Hepatocyte (in vitro differentiated cells): ENCODE measurements at regions not wholly inside any gene's neighbourhood (a gene's known extent, or its start where the extent isn't known, plus 50 kb on each side); places are given as distances from the start of the nearest gene placed in this dataset.

Experiments used
- DNase-seq: peaks from one replicate; pipeline ENCODE4 v3.0.0-alpha.2; 2016; ENCODE audit warnings: low spot score
- H2AFZ ChIP-seq: fragments of 200-600 bp; sonication (generic); 2 replicates; pipeline ENCODE4 v1.6.0; 2016; ENCODE audit warnings: antibody characterized with exemption, mild to moderate bottlenecking
- H3K27ac ChIP-seq: fragments of 200-600 bp; sonication (generic); 2 replicates; pipeline ENCODE4 v1.5.1; 2016; ENCODE audit warnings: mild to moderate bottlenecking
- H3K27me3 ChIP-seq: fragments of 200-600 bp; sonication (generic); 2 replicates; pipeline ENCODE4 v1.6.1; 2016
- H3K36me3 ChIP-seq: fragments of 200-600 bp; sonication (generic); replicated peaks from 2 replicates; pipeline ENCODE4 v1.5.1; 2016; ENCODE audit warnings: low read depth; ENCODE audit not compliant: insufficient read depth
- H3K4me1 ChIP-seq: fragments of 200-600 bp; sonication (generic); 2 replicates; pipeline ENCODE4 v1.5.1; 2016; ENCODE audit warnings: mild to moderate bottlenecking, moderate library complexity; ENCODE audit not compliant: insufficient read depth
- H3K4me2 ChIP-seq: fragments of 200-600 bp; sonication (generic); 2 replicates; pipeline ENCODE4 v1.6.0; 2016
- H3K4me3 ChIP-seq: fragments of 200-600 bp; sonication (generic); 2 replicates; pipeline ENCODE4 v1.5.1; 2016; ENCODE audit warnings: mild to moderate bottlenecking
- H3K79me2 ChIP-seq: fragments of 200-600 bp; sonication (generic); 2 replicates; pipeline ENCODE4 v1.6.0; 2017; ENCODE audit warnings: mild to moderate bottlenecking
- H3K9me2 ChIP-seq: fragments of 200-600 bp; sonication (generic); replicated peaks from 2 replicates; pipeline ENCODE4 v1.6.0; 2017; ENCODE audit warnings: mild to moderate bottlenecking; ENCODE audit not compliant: insufficient read depth
- H3K9me3 ChIP-seq: fragments of 200-600 bp; sonication (generic); 2 replicates; pipeline ENCODE4 v1.5.1; 2016; ENCODE audit warnings: low read depth, mild to moderate bottlenecking
- H4K20me1 ChIP-seq: fragments of 200-600 bp; sonication (generic); 2 replicates; pipeline ENCODE4 v1.6.0; 2016; ENCODE audit warnings: mild to moderate bottlenecking; ENCODE audit not compliant: insufficient read depth, poor library complexity, severe bottlenecking
- EZH2 ChIP-seq: fragments of 200-600 bp; sonication (generic); IDR thresholded peaks from 2 replicates; pipeline ENCODE4 v1.6.1; 2016; ENCODE audit warnings: antibody characterized with exemption, mild to moderate bottlenecking, borderline replicate concordance
- EZH2phosphoT487 ChIP-seq: fragments of 200-600 bp; sonication (generic); IDR thresholded peaks from one replicate; pipeline ENCODE4 v1.6.1; 2018; ENCODE audit warnings: antibody characterized with exemption, mild to moderate bottlenecking, low read depth, moderate library complexity; ENCODE audit not compliant: unreplicated experiment, severe bottlenecking
- WGBS: methylation state at CpG from one replicate; pipeline ENCODE4 v1.1.6; 2016; ENCODE audit warnings: low lambda C conversion rate; ENCODE audit errors: missing lambda C conversion rate; 5-methylcytosine and 5-hydroxymethylcytosine counted together
- TF ChIP-seq, protein P1 (sequence below): fragments of 200-600 bp; sonication (generic); IDR thresholded peaks from 2 replicates; pipeline ENCODE4 v1.5.1; 2016; ENCODE audit warnings: antibody characterized with exemption, mild to moderate bottlenecking; ENCODE audit not compliant: poor library complexity

DNA sequence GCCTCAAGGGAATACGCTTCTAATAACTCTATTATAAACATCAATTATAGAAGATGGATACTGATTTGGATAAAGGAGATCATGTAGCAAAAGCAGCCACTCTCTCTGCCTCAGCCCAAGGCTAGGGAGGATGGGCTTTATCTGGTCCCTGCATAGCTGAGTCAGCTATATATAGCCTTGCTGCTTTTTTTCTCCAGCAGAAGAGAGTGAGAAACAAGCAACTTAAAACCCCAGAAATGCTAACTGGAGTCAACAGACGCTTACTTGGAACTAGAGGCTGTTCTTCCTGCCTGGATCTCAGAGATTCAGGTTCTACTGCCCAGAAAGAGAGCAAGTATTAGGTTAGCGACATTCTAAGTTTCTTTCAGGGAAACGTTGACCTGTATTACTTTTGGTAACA lies 426.7 kb upstream of the KLHL29 start:
- H3K4me1 ChIP-seq: no peaks in the 10 kb centered on the region
- H3K9me3 ChIP-seq: no peaks in the 10 kb centered on the region
- no peaks in the 10 kb centered on the region for H3K9me2 ChIP-seq
- H2AFZ ChIP-seq: no peak overlapping the region
- no peaks in the 10 kb centered on the region for H3K36me3 ChIP-seq
- WGBS: 83% methylated on average over 4 of the region's 4 CpGs
- TF ChIP-seq EZH2 (no peak), EZH2phosphoT487 (no peak)
- TF ChIP-seq, protein P1, sequence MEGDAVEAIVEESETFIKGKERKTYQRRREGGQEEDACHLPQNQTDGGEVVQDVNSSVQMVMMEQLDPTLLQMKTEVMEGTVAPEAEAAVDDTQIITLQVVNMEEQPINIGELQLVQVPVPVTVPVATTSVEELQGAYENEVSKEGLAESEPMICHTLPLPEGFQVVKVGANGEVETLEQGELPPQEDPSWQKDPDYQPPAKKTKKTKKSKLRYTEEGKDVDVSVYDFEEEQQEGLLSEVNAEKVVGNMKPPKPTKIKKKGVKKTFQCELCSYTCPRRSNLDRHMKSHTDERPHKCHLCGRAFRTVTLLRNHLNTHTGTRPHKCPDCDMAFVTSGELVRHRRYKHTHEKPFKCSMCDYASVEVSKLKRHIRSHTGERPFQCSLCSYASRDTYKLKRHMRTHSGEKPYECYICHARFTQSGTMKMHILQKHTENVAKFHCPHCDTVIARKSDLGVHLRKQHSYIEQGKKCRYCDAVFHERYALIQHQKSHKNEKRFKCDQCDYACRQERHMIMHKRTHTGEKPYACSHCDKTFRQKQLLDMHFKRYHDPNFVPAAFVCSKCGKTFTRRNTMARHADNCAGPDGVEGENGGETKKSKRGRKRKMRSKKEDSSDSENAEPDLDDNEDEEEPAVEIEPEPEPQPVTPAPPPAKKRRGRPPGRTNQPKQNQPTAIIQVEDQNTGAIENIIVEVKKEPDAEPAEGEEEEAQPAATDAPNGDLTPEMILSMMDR: no peak
- DNase-seq: no peak
- H3K27me3 ChIP-seq: no peaks in the 10 kb centered on the region
- H3K79me2 ChIP-seq: no peaks in the 10 kb centered on the region
- H3K4me3 ChIP-seq: no peak overlapping the region
- H4K20me1 ChIP-seq: no peaks in the 10 kb centered on the region
- H3K4me2 ChIP-seq: no peak overlapping the region
- H3K27ac ChIP-seq: no peak overlapping the region

DNA sequence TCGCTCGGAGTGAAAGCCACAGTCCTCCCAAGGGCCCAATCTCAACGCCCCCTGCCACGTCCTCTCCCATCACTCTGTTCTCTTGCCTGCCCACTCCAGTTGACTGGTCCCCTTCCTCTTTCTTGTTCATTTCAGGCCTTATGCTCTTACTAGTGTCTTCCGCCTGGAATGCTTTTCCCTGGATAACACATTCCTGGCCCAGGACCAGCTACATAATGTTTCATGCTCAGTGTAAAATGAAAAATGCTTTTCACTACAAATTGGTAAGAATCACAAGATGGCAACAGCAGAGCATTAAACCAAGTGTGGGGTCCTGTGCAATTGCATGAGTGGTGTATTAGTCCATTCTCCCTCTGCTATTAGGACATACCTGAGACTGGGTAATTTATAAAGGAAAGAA lies 417.2 kb upstream of the KLHL29 start:
- Histone ChIP-seq H3K27me3 (no peaks in the 10 kb centered on the region), H3K4me3 (no peak overlapping the region), H3K4me2 (no peak overlapping the region), H3K4me1 (no peaks in the 10 kb centered on the region), H3K9me2 (no peaks in the 10 kb centered on the region), H2AFZ (no peak overlapping the region), H3K9me3 (no peaks in the 10 kb centered on the region), H3K36me3 (no peaks in the 10 kb centered on the region), H3K79me2 (no peaks in the 10 kb centered on the region), H3K27ac (no peak overlapping the region), H4K20me1 (no peaks in the 10 kb centered on the region)
- WGBS: 96% methylated on average over 5 of the region's 5 CpGs
- TF ChIP-seq EZH2phosphoT487 (no peak), EZH2 (no peak)
- TF ChIP-seq, protein P1: no peak
- no peak for DNase-seq

DNA sequence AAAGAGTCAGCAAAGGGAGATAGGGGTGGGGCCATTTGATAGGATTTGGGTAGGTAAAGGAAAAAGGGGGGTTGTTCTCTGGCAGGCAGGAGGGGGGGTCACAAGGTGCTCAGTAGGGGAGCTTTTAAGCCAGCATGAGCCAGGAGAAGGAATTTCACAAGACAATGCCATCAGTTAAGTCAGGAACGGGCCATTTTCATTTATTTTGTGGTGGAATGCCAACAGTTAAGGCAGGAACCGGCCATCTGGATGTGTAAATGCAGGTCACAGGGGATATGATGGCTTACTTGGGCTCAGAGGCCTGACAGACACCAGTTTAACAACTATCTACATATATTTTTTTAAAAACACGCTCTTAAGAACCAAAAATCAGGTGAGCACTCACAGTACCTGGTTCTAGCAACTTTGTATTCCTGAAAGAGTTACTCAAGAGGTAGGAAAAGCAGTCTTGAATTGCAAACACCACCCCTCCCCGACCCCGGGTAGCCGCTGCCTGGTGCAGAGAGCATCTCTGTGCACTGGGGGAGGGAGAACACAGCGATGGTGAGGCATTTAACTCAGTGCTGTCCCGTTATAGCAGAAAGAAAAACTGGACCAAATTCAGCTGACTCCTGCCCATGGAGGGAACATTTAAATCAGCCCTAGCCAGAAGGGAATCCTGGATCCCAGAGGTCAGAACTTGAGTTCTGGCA lies 414.5 kb upstream of the KLHL29 start:
- no peaks in the 10 kb centered on the region for H3K9me3 ChIP-seq
- H3K4me2 ChIP-seq: no peak overlapping the region
- no peaks in the 10 kb centered on the region for H3K36me3 ChIP-seq
- no peaks in the 10 kb centered on the region for H3K9me2 ChIP-seq
- no peaks in the 10 kb centered on the region for H3K4me1 ChIP-seq
- H2AFZ ChIP-seq: no peak overlapping the region
- H3K4me3 ChIP-seq: no peak overlapping the region
- DNase-seq: no peak
- TF ChIP-seq EZH2: no peak
- TF ChIP-seq, protein P1: no peak
- no peak for TF ChIP-seq EZH2phosphoT487
- H3K27ac ChIP-seq: no peak overlapping the region
- no peaks in the 10 kb centered on the region for H3K27me3 ChIP-seq
- H4K20me1 ChIP-seq: no peaks in the 10 kb centered on the region
- H3K79me2 ChIP-seq: no peaks in the 10 kb centered on the region
- WGBS: 56% methylated on average over 8 of the region's 8 CpGs

DNA sequence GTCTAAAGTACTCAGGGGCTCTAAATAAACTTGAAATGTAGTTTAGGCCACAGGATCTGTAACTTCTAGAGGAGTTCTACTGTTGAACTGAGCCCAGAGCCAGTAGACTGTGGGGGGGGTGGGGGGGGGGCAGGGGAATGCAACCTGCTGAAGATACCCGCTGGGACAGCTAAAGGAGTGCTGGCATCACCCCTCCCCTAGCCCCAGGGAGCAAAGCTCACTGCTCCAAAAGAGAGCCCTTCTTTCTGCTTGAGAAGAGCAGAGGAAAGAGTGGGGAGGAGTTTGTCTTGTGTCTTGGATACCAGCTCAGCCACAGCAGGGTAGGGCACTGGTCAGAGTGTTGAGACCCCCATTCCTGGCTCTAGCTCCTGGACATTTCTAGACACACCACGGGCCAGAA lies 414.0 kb upstream of the KLHL29 start:
- Histone ChIP-seq H3K27ac (no peak overlapping the region), H4K20me1 (no peaks in the 10 kb centered on the region), H2AFZ (no peak overlapping the region), H3K9me2 (no peaks in the 10 kb centered on the region), H3K4me3 (no peak overlapping the region), H3K27me3 (no peaks in the 10 kb centered on the region), H3K79me2 (no peaks in the 10 kb centered on the region), H3K36me3 (no peaks in the 10 kb centered on the region), H3K9me3 (no peaks in the 10 kb centered on the region), H3K4me2 (no peak overlapping the region), H3K4me1 (no peaks in the 10 kb centered on the region)
- WGBS: 68% methylated on average over 2 of the region's 2 CpGs
- TF ChIP-seq, protein P1: no peak
- no peak for TF ChIP-seq EZH2
- no peak for TF ChIP-seq EZH2phosphoT487
- no peak for DNase-seq
